ENCODE measurements at regions not wholly inside any gene's neighbourhood (a gene's known extent, or its start where the extent isn't known, plus 50 kb on each side); places are given as distances from the start of the nearest gene placed in this dataset.

- no peaks in the 10 kb centered on the region for H3K9me3 ChIP-seq
Observed at GRCh38 chr10:3331187-3331586, 158.6 kb upstream of the PITRM1 start.

GRCh38 chr10:3330663-3331062 lies 158.1 kb upstream of the PITRM1 start:
- H3K27ac ChIP-seq: no peak overlapping the region
- no peaks in the 10 kb centered on the region for H3K9me3 ChIP-seq
- H3K27me3 ChIP-seq: no peaks in the 10 kb centered on the region
- intact Hi-C loops (cut with DNase I): no loop called here
- no peak for DNase-seq
- no peak overlapping the region for H3K4me3 ChIP-seq
- H3K36me3 ChIP-seq: no peaks in the 10 kb centered on the region
- peak; percentile 38 for ATAC-seq
- no peaks in the 10 kb centered on the region for H3K4me1 ChIP-seq
- TF ChIP-seq CTCF (IDR thresholded peaks at IDR 0.05): no peak

More at GRCh38 chr10:3331187-3331586, 158.6 kb upstream of the PITRM1 start:
- H3K4me3 ChIP-seq: no peak overlapping the region
- H3K27ac ChIP-seq: no peak overlapping the region
- no peaks in the 10 kb centered on the region for H3K36me3 ChIP-seq
- no peak for DNase-seq
- TF ChIP-seq CTCF (IDR thresholded peaks at IDR 0.05): no peak
- intact Hi-C loops (cut with DNase I): no loop called here
- no peaks in the 10 kb centered on the region for H3K27me3 ChIP-seq
- no peaks in the 10 kb centered on the region for H3K4me1 ChIP-seq
- no peak for ATAC-seq

- no peak for ATAC-seq
- intact Hi-C loops (cut with DNase I): no loop called here
Observed at GRCh38 chr10:3325954-3326750, 153.6 kb upstream of the PITRM1 start.

GRCh38 chr10:3324612-3325038 lies 152.0 kb upstream of the PITRM1 start:
- no peaks in the 10 kb centered on the region for H3K4me1 ChIP-seq
- ATAC-seq (no peak), DNase-seq (peak in 1 of 4 donors; percentile 47)
- intact Hi-C loops (cut with DNase I): no loop called here
- no peak for TF ChIP-seq CTCF (IDR thresholded peaks at IDR 0.05)
- no peaks in the 10 kb centered on the region for H3K27me3 ChIP-seq
- no peak overlapping the region for H3K4me3 ChIP-seq
- H3K36me3 ChIP-seq: no peaks in the 10 kb centered on the region
- no peak overlapping the region for H3K27ac ChIP-seq
- H3K9me3 ChIP-seq: no peaks in the 10 kb centered on the region

More at GRCh38 chr10:3325954-3326750, 153.6 kb upstream of the PITRM1 start:
- Histone ChIP-seq H3K27me3 (no peaks in the 10 kb centered on the region), H3K4me1 (no peaks in the 10 kb centered on the region), H3K27ac (no peak overlapping the region), H3K36me3 (no peaks in the 10 kb centered on the region), H3K4me3 (no peak overlapping the region), H3K9me3 (no peaks in the 10 kb centered on the region)
- no peak for TF ChIP-seq CTCF (IDR thresholded peaks at IDR 0.05)
- no peak for DNase-seq

GRCh38 chr10:3323865-3324498 lies 151.4 kb upstream of the PITRM1 start:
- no peak for DNase-seq
- intact Hi-C loops (cut with DNase I): no loop called here
- no peak overlapping the region for H3K4me3 ChIP-seq
- no peak overlapping the region for H3K27ac ChIP-seq
- H3K9me3 ChIP-seq: no peaks in the 10 kb centered on the region
- no peaks in the 10 kb centered on the region for H3K36me3 ChIP-seq
- no peaks in the 10 kb centered on the region for H3K4me1 ChIP-seq
- no peaks in the 10 kb centered on the region for H3K27me3 ChIP-seq
- no peak for TF ChIP-seq CTCF (IDR thresholded peaks at IDR 0.05)
- no peak for ATAC-seq
